ENCODE measurements at regions not wholly inside any gene's neighbourhood (a gene's known extent, or its start where the extent isn't known, plus 50 kb on each side); places are given as distances from the start of the nearest gene placed in this dataset.

DNA sequence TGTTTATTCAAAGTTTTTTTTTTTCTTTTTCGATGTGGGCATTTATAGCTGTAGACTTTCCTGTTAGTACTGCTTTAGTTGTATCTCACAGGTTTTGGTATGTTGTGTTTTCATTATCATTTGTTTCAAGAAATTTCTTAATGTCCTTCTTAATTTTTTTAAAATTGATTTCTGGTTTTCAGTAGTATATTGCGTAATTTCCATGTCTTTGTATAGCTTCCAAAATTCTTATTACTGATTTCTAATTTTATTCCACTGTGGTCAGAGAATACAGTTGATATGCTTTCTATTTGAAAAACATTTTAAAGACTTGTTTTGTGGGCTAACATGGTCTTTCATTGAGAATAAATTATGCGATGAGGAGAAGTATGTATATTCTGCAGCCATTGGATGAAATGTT lies 463.2 kb upstream of the B3GALT2 start:
- H3K4me3 ChIP-seq (replicated peaks; ENCODE audit: low read depth, low read length): no peak overlapping the region
- DNase-seq (ENCODE audit: low read depth): no peak
- no peak for TF ChIP-seq CTCF (IDR thresholded peaks at IDR 0.05; ENCODE audit: low read length, missing control alignments)

GRCh38 chr1:193634876-193635275 lies 448.5 kb upstream of the B3GALT2 start:
- no peak overlapping the region for H3K4me3 ChIP-seq (replicated peaks; ENCODE audit: low read depth, low read length)
- no peak for DNase-seq (ENCODE audit: low read depth)
- TF ChIP-seq CTCF (IDR thresholded peaks at IDR 0.05; ENCODE audit: low read length, missing control alignments): no peak

GRCh38 chr1:193634470-193634869 lies 448.1 kb upstream of the B3GALT2 start:
- DNase-seq (ENCODE audit: low read depth): peak; percentile 40
- H3K4me3 ChIP-seq (replicated peaks; ENCODE audit: low read depth, low read length): no peak overlapping the region
- no peak for TF ChIP-seq CTCF (IDR thresholded peaks at IDR 0.05; ENCODE audit: low read length, missing control alignments)

DNA sequence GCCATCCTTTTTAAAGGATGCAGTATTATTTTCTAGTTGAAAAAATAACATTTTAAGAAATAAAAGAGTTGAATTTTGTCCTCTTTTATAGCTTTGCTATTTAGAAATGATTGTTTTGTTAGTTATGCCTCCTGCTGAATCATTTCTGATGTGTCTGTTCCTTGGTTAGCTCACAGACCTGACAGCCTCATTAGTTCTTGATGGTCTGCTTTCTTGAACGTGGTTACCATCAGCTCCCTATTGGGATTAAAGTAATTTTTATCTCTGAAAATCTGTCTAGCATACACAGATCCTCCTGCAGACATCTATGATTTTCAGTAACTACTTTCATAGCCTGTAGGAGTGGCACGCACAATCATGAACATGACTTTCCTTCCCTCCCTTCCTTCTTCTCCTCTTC lies 447.6 kb upstream of the B3GALT2 start:
- no peak for DNase-seq (ENCODE audit: low read depth)
- H3K4me3 ChIP-seq (replicated peaks; ENCODE audit: low read depth, low read length): no peak overlapping the region
- no peak for TF ChIP-seq CTCF (IDR thresholded peaks at IDR 0.05; ENCODE audit: low read length, missing control alignments)

GRCh38 chr1:193633093-193633492 lies 446.7 kb upstream of the B3GALT2 start:
- TF ChIP-seq CTCF (IDR thresholded peaks at IDR 0.05; ENCODE audit: low read length, missing control alignments): no peak
- DNase-seq (ENCODE audit: low read depth): no peak
- H3K4me3 ChIP-seq (replicated peaks; ENCODE audit: low read depth, low read length): no peak overlapping the region

DNA sequence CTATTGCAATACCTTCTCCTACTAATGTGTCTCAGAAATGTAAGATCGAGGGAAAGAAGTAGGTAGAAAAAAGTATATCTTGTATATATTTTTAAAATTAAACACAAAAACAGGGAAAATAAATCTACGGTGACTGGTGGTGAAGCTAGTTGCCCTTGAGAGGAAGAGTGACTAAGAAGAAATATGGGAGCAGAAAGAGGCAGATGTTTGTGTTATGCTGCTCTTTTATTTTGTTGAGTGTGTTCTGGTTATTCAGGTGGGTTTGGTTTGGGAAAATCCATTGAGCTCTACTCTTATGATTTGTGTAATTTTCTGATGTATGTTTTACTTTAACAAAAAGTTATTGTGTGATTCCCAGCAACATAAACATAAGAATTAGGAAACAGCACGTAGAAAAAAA lies 444.9 kb upstream of the B3GALT2 start:
- TF ChIP-seq CTCF (IDR thresholded peaks at IDR 0.05; ENCODE audit: low read length, missing control alignments): no peak
- no peak for DNase-seq (ENCODE audit: low read depth)
- H3K4me3 ChIP-seq (replicated peaks; ENCODE audit: low read depth, low read length): no peak overlapping the region

GRCh38 chr1:193629875-193630274 lies 443.5 kb upstream of the B3GALT2 start:
- TF ChIP-seq CTCF (IDR thresholded peaks at IDR 0.05; ENCODE audit: low read length, missing control alignments): no peak
- no peak overlapping the region for H3K4me3 ChIP-seq (replicated peaks; ENCODE audit: low read depth, low read length)
- DNase-seq (ENCODE audit: low read depth): peak; percentile 68
